BE2C (cell line): ENCODE measurements at regions not wholly inside any gene's neighbourhood (a gene's known extent, or its start where the extent isn't known, plus 50 kb on each side); places are given as distances from the start of the nearest gene placed in this dataset.

Experiments used
- DNase-seq: peaks from one replicate; pipeline ENCODE4 v3.0.0-alpha.2; 2020
- H3K27me3 ChIP-seq: fragments of 250-450 bp; sonication (Bioruptor Pico); 2 replicates; pipeline ENCODE4 v1.5.1; 2020; ENCODE audit warnings: mild to moderate bottlenecking
- H3K36me3 ChIP-seq: fragments of 250-450 bp; sonication (Bioruptor Pico); 2 replicates; pipeline ENCODE4 v1.5.1; 2020; ENCODE audit warnings: mild to moderate bottlenecking
- H3K4me1 ChIP-seq: fragments of 250-450 bp; sonication (Bioruptor Pico); 2 replicates; pipeline ENCODE4 v1.5.1; 2020
- H3K4me3 ChIP-seq: 2 replicates; pipeline ENCODE4 v1.5.1; 2011; ENCODE audit warnings: low read depth, low read length
- H3K9me3 ChIP-seq: fragments of 250-450 bp; sonication (Bioruptor Pico); 2 replicates; pipeline ENCODE4 v1.5.1; 2020
- CTCF ChIP-seq: IDR thresholded peaks from 2 replicates; pipeline ENCODE4 v1.5.1; 2012; ENCODE audit warnings: mild to moderate bottlenecking, low read depth, low read length

GRCh38 chr18:55863391-55863706 is 275.4 kb upstream of the TCF4 start:
- no peak for TF ChIP-seq CTCF
- H3K36me3 ChIP-seq: no peaks in the 10 kb centered on the region
- no peak for DNase-seq
- H3K4me1 ChIP-seq: no peaks in the 10 kb centered on the region
- no peaks in the 10 kb centered on the region for H3K9me3 ChIP-seq
- no peaks in the 10 kb centered on the region for H3K27me3 ChIP-seq
- H3K4me3 ChIP-seq: no peak overlapping the region

- no peak for DNase-seq
- TF ChIP-seq CTCF: no peak
- H3K4me3 ChIP-seq: no peak overlapping the region
- no peaks in the 10 kb centered on the region for H3K4me1 ChIP-seq
- no peaks in the 10 kb centered on the region for H3K36me3 ChIP-seq
- no peaks in the 10 kb centered on the region for H3K27me3 ChIP-seq
- H3K9me3 ChIP-seq: no peaks in the 10 kb centered on the region
Observed at GRCh38 chr18:55862693-55863390, 274.9 kb upstream of the TCF4 start.

DNA sequence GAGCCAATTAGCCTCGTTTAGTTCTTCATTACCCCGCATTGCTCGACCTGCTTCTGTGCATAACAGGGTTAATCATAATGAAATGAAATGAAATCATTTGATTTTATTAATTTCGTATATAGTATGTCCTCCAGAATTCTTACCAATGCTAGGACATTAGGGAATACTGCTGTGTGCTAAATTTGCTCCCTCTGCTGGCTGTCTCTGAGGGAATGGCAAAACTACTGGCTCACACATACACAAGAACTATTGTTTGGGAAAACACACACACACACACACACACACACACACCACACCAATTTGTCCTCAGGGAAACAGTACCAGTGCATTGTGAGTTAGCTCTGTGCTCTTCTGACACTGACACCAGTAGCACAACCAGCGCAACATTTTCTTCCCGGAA is 273.3 kb upstream of the TCF4 start:
- Histone ChIP-seq H3K27me3 (no peaks in the 10 kb centered on the region), H3K4me1 (no peaks in the 10 kb centered on the region), H3K9me3 (no peaks in the 10 kb centered on the region), H3K4me3 (no peak overlapping the region), H3K36me3 (no peaks in the 10 kb centered on the region)
- peak; percentile 22 for DNase-seq
- TF ChIP-seq CTCF: peak; percentile 66

DNA sequence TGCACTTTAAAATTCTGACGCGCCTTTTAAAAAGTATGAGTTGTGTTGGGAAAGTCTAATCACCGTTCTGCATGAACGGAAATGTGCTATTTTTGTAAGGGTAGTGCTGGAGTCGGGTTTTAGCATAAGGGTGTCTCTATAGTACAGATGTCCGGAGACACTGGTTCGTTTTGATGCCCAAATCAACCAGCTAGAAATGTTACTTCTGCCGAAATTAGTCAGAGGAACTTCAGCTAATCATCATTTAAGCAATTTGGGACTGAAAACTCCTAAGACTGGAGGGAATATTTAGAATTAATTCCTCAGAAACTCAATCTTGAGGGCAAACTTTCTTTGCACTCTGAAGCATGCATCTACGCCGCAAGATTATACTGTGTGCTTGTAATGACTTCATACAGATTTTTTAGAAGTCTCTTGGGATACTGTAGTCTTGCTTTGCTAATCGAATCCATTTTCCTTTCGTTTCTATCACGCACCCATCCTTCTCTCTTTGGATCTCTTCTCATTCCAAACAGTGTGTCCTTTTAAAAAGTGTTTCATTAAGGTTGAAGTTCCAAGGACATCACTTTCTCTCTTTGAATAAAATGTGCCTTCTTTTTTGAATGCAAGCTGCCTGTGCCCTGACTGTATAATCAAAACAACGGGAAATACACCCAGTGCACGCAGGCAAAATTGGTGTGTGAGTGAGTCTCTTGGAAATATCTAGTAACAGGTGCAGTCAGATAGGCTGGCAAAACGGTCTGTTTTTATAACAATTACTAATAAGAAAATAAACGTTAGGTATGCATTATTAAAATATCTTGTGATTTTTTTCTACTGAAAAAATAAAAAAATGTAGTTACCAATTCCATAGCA is 270.9 kb upstream of the TCF4 start:
- H3K27me3 ChIP-seq: no peaks in the 10 kb centered on the region
- no peaks in the 10 kb centered on the region for H3K36me3 ChIP-seq
- no peaks in the 10 kb centered on the region for H3K4me1 ChIP-seq
- no peak for TF ChIP-seq CTCF
- no peak for DNase-seq
- peak overlapping the region; percentile 50 for H3K4me3 ChIP-seq
- H3K9me3 ChIP-seq: no peaks in the 10 kb centered on the region

- Histone ChIP-seq H3K4me3 (no peak overlapping the region), H3K36me3 (no peaks in the 10 kb centered on the region), H3K4me1 (no peaks in the 10 kb centered on the region), H3K27me3 (no peaks in the 10 kb centered on the region), H3K9me3 (no peaks in the 10 kb centered on the region)
- TF ChIP-seq CTCF: no peak
- DNase-seq: no peak
Observed at GRCh38 chr18:55857956-55858355, 270.0 kb upstream of the TCF4 start.

- H3K9me3 ChIP-seq: no peaks in the 10 kb centered on the region
- no peak for TF ChIP-seq CTCF
- DNase-seq: no peak
- no peak overlapping the region for H3K4me3 ChIP-seq
- no peaks in the 10 kb centered on the region for H3K4me1 ChIP-seq
- no peaks in the 10 kb centered on the region for H3K36me3 ChIP-seq
- H3K27me3 ChIP-seq: no peaks in the 10 kb centered on the region
Observed at GRCh38 chr18:55857409-55857808, 269.4 kb upstream of the TCF4 start.
